GM23248 (cell line): ENCODE measurements at regions not wholly inside any gene's neighbourhood (a gene's known extent, or its start where the extent isn't known, plus 50 kb on each side); places are given as distances from the start of the nearest gene placed in this dataset.

Experiments
- DNase-seq: peaks from one replicate; pipeline ENCODE4 v3.0.0-alpha.2; 2015
- H2AFZ ChIP-seq: fragments of 200-600 bp; sonication (generic); 2 replicates; pipeline ENCODE4 v1.6.1; 2016; ENCODE audit warnings: antibody characterized with exemption
- H3F3A ChIP-seq: fragments of 200-600 bp; sonication (generic); 2 replicates; pipeline ENCODE4 v1.6.1; 2016; ENCODE audit warnings: mild to moderate bottlenecking, antibody characterized with exemption, mixed run types; ENCODE audit not compliant: insufficient read depth
- H3K27ac ChIP-seq: fragments of 200-600 bp; sonication (generic); 2 replicates; pipeline ENCODE4 v1.5.1; 2016; ENCODE audit warnings: mild to moderate bottlenecking
- H3K27me3 ChIP-seq: fragments of 200-600 bp; sonication (generic); replicated peaks from 2 replicates; pipeline ENCODE4 v1.6.1; 2016; ENCODE audit warnings: mild to moderate bottlenecking; ENCODE audit not compliant: insufficient read depth
- H3K36me3 ChIP-seq: fragments of 200-600 bp; sonication (generic); 2 replicates; pipeline ENCODE4 v1.6.1; 2016; ENCODE audit warnings: low read depth, mild to moderate bottlenecking
- H3K4me1 ChIP-seq: fragments of 200-600 bp; sonication (generic); 2 replicates; pipeline ENCODE4 v1.6.1; 2016; ENCODE audit warnings: mild to moderate bottlenecking; ENCODE audit not compliant: insufficient read depth
- H3K4me2 ChIP-seq: fragments of 200-600 bp; sonication (generic); one replicate; pipeline ENCODE4 v1.6.1; 2016; ENCODE audit warnings: mild to moderate bottlenecking; ENCODE audit not compliant: unreplicated experiment
- H3K4me3 ChIP-seq: fragments of 200-600 bp; sonication (generic); 2 replicates; pipeline ENCODE4 v1.5.1; 2016; ENCODE audit warnings: mild to moderate bottlenecking
- H3K79me2 ChIP-seq: fragments of 200-600 bp; sonication (generic); 2 replicates; pipeline ENCODE4 v1.6.1; 2016; ENCODE audit warnings: mild to moderate bottlenecking; ENCODE audit not compliant: insufficient read depth
- H3K9ac ChIP-seq: fragments of 200-600 bp; sonication (generic); 2 replicates; pipeline ENCODE4 v1.6.1; 2016; ENCODE audit warnings: mild to moderate bottlenecking
- H3K9me2 ChIP-seq: fragments of 200-600 bp; sonication (generic); 2 replicates; pipeline ENCODE4 v1.6.1; 2016; ENCODE audit warnings: mixed run types, mild to moderate bottlenecking, moderate library complexity; ENCODE audit not compliant: insufficient read depth
- H3K9me3 ChIP-seq: fragments of 200-600 bp; sonication (generic); one replicate; pipeline ENCODE4 v1.6.1; 2017; ENCODE audit warnings: low read depth
- H4K20me1 ChIP-seq: fragments of 200-600 bp; sonication (generic); 2 replicates; pipeline ENCODE4 v1.6.0; 2016; ENCODE audit not compliant: insufficient read depth
- EZH2 ChIP-seq: fragments of 200-600 bp; sonication (generic); IDR thresholded peaks from 2 replicates; pipeline ENCODE4 v1.6.1; 2018; ENCODE audit warnings: antibody characterized with exemption, mild to moderate bottlenecking; ENCODE audit not compliant: insufficient read depth, poor library complexity, severe bottlenecking
- EZH2phosphoT487 ChIP-seq: fragments of 200-600 bp; sonication (generic); IDR thresholded peaks from 2 replicates; pipeline ENCODE4 v1.6.1; 2018; ENCODE audit warnings: antibody characterized with exemption, moderate library complexity, mild to moderate bottlenecking, low read depth; ENCODE audit not compliant: insufficient read depth
- WGBS, 2 experiments: methylation state at CpG; one replicate each; pipeline ENCODE4 v1.1.6; 2015 to 2017; ENCODE audit warnings: low lambda C conversion rate in 2 of 2, low coverage in 1 of 2; ENCODE audit errors: missing lambda C conversion rate in 2 of 2; 5-methylcytosine and 5-hydroxymethylcytosine counted together
- in situ Hi-C: fragments of 300-500 bp; cut with MboI; formaldehyde crosslinking; loops from 2 replicates; pipeline ENCODE4 v1.15.0; 2020

DNA sequence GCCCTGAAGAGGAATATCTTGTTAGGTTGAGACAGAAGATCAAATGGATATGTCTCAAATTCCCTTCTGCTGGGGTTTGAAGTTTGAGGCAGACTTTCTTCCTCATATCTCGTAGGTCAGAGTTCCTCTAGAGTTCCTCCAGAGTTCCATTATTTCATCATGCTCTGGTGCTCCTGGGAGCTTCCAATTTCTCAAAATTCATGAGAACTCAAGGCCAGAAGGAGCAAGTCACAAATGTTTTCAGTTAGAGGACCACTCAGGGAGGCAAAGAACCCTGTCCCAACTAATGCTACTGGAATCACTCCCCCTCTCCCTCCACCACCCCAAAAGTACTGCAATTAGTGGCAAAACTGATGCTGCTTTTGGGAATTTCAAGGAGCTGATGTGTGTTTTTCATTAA is 115.7 kb upstream of the RBMS1 start:
- Histone ChIP-seq H2AFZ (no peak overlapping the region), H3K9me3 (no peaks in the 10 kb centered on the region), H3K36me3 (no peaks in the 10 kb centered on the region), H3K27me3 (no peaks in the 10 kb centered on the region), H3K4me3 (no peak overlapping the region), H3K4me1 (peaks cover 55% of the 10 kb centered on the region), H3K4me2 (no peak overlapping the region), H4K20me1 (no peaks in the 10 kb centered on the region), H3K9ac (no peak overlapping the region), H3F3A (peaks cover 34% of the 10 kb centered on the region), H3K79me2 (no peaks in the 10 kb centered on the region), H3K27ac (no peak overlapping the region), H3K9me2 (no peaks in the 10 kb centered on the region)
- in situ Hi-C loops: no loop called here
- DNase-seq: no peak
- 50 to 61% methylated on average over 1 of the region's 1 CpG for WGBS, 2 experiments
- TF ChIP-seq EZH2: no peak
- TF ChIP-seq EZH2phosphoT487: no peak

- Histone ChIP-seq H3K4me3 (no peak overlapping the region), H3K79me2 (no peaks in the 10 kb centered on the region), H3K36me3 (no peaks in the 10 kb centered on the region), H3K4me1 (peaks cover 59% of the 10 kb centered on the region), H4K20me1 (no peaks in the 10 kb centered on the region), H3K9me3 (no peaks in the 10 kb centered on the region), H3K9me2 (no peaks in the 10 kb centered on the region), H3K9ac (no peak overlapping the region), H2AFZ (no peak overlapping the region), H3K4me2 (no peak overlapping the region), H3K27me3 (no peaks in the 10 kb centered on the region), H3F3A (peaks cover 34% of the 10 kb centered on the region), H3K27ac (no peak overlapping the region)
- TF ChIP-seq EZH2 (no peak), EZH2phosphoT487 (no peak)
- no peak for DNase-seq
- 97 to 98% methylated on average over 2 of the region's 2 CpGs for WGBS, 2 experiments
- in situ Hi-C loops: no loop called here
These were observed 116.4 kb upstream of the RBMS1 start for GRCh38 chr2:160610041-160610440.

DNA sequence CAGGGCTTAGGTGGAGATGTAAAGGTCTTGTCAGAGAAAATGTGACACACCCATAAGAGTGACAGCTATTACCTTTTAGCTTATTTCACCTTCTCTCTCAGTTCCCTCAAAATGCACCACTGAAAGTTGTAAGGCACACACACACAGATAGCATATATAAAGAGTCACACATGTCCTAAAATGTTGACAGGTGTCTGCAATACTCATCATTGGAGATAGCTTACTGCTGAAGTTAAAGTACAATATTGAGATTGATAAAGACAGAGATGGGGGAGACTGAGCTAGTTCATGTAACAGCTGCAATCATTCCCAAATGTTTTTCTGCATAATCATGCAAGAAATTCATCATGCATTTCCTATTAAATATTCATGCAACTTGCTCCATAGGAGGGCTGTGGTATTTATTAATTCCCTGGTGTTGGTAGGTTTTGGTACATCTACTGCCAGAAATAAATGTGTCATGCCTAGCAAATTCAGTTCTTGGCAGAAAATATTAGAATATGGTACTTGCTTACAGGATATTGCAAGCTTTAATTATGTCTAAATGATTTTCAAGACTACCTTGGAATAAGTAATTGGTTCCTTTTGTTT is 118.8 kb upstream of the RBMS1 start:
- H3K36me3 ChIP-seq: no peaks in the 10 kb centered on the region
- H3K9me3 ChIP-seq: no peaks in the 10 kb centered on the region
- H3K9me2 ChIP-seq: no peaks in the 10 kb centered on the region
- peaks cover 44% of the 10 kb centered on the region for H3K4me1 ChIP-seq
- peak; percentile 77 for DNase-seq
- no peak for TF ChIP-seq EZH2phosphoT487
- no peak for TF ChIP-seq EZH2
- H3F3A ChIP-seq: peaks cover 28% of the 10 kb centered on the region
- peak overlapping the region; percentile 53 for H3K27ac ChIP-seq
- H3K9ac ChIP-seq: no peak overlapping the region
- in situ Hi-C loops: no loop called here
- no peaks in the 10 kb centered on the region for H4K20me1 ChIP-seq
- no peaks in the 10 kb centered on the region for H3K79me2 ChIP-seq
- no peaks in the 10 kb centered on the region for H3K27me3 ChIP-seq
- H3K4me3 ChIP-seq: no peak overlapping the region
- no peak overlapping the region for H2AFZ ChIP-seq
- peak overlapping the region; percentile 54 for H3K4me2 ChIP-seq

- in situ Hi-C loops: no loop called here
- peak overlapping the region; percentile 23; the same call in 1 of the 2 replicates for H2AFZ ChIP-seq
- peaks cover 28% of the 10 kb centered on the region for H3F3A ChIP-seq
- H3K79me2 ChIP-seq: no peaks in the 10 kb centered on the region
- WGBS, 2 experiments: 0 to 3% methylated on average over 1 of the region's 1 CpG
- H3K36me3 ChIP-seq: no peaks in the 10 kb centered on the region
- H3K4me2 ChIP-seq: peak overlapping the region; percentile 54
- no peaks in the 10 kb centered on the region for H3K27me3 ChIP-seq
- no peak for TF ChIP-seq EZH2phosphoT487
- no peak for TF ChIP-seq EZH2
- H4K20me1 ChIP-seq: no peaks in the 10 kb centered on the region
- H3K4me3 ChIP-seq: peak overlapping the region; percentile 0; the same call in 1 of the 2 replicates
- H3K9ac ChIP-seq: 0 out of 2 replicates have a peak overlapping the region, but pooled peaks have one; percentile 3
- peak; percentile 86 for DNase-seq
- H3K9me2 ChIP-seq: no peaks in the 10 kb centered on the region
- H3K4me1 ChIP-seq: peaks cover 42% of the 10 kb centered on the region
- peak overlapping the region; percentile 53 for H3K27ac ChIP-seq
- H3K9me3 ChIP-seq: no peaks in the 10 kb centered on the region
These were observed 120.0 kb upstream of the RBMS1 start for GRCh38 chr2:160613466-160614153.
